UCSD-AML1 (cell line): ENCODE measurements at regions not wholly inside any gene's neighbourhood (a gene's known extent, or its start where the extent isn't known, plus 50 kb on each side); places are given as distances from the start of the nearest gene placed in this dataset.

ENCODE experiments used
- DNase-seq: peaks from one replicate; lab custom pipeline; 2025; ENCODE audit not compliant: unreplicated experiment; lab: John Stamatoyannopoulos, UW

GRCh38 chr1:98047171-98047570, 126.3 kb upstream of the DPYD start:
- no peak for DNase-seq

GRCh38 chr1:98045767-98046641, 125.2 kb upstream of the DPYD start:
- no peak for DNase-seq

- no peak for DNase-seq
Observed at GRCh38 chr1:98045211-98045766, 124.5 kb upstream of the DPYD start.

GRCh38 chr1:98044766-98045165, 123.9 kb upstream of the DPYD start:
- no peak for DNase-seq

- no peak for DNase-seq
Observed at GRCh38 chr1:98044071-98044697, 123.3 kb upstream of the DPYD start.

GRCh38 chr1:98035602-98036002, 114.8 kb upstream of the DPYD start:
- no peak for DNase-seq

- DNase-seq: no peak
Observed at GRCh38 chr1:98034505-98034904, 113.7 kb upstream of the DPYD start.

GRCh38 chr1:98032958-98033357, 112.1 kb upstream of the DPYD start:
- no peak for DNase-seq

GRCh38 chr1:98030976-98031375, 110.1 kb upstream of the DPYD start:
- DNase-seq: no peak

GRCh38 chr1:98030483-98030882, 109.6 kb upstream of the DPYD start:
- no peak for DNase-seq

GRCh38 chr1:98028800-98029199, 108.0 kb upstream of the DPYD start:
- DNase-seq: no peak

GRCh38 chr1:98027103-98027705, 106.4 kb upstream of the DPYD start:
- DNase-seq: no peak

- no peak for DNase-seq
Observed at GRCh38 chr1:98025858-98026257, 105.0 kb upstream of the DPYD start.

- DNase-seq: no peak
Observed at GRCh38 chr1:98021126-98021525, 100.3 kb upstream of the DPYD start.

- no peak for DNase-seq
Observed at GRCh38 chr1:98019747-98020146, 98.9 kb upstream of the DPYD start.

GRCh38 chr1:98018074-98018473, 97.2 kb upstream of the DPYD start:
- no peak for DNase-seq

- no peak for DNase-seq
Observed at GRCh38 chr1:98017184-98017583, 96.3 kb upstream of the DPYD start.

GRCh38 chr1:98008373-98008772, 87.5 kb upstream of the DPYD start:
- no peak for DNase-seq

- DNase-seq: no peak
Observed at GRCh38 chr1:98005326-98006010, 84.6 kb upstream of the DPYD start.

- no peak for DNase-seq
Observed at GRCh38 chr1:98003442-98003841, 82.6 kb upstream of the DPYD start.

- DNase-seq: no peak
Observed at GRCh38 chr1:98002288-98002687, 81.5 kb upstream of the DPYD start.
